Keratinocyte (primary cell): ENCODE measurements at regions not wholly inside any gene's neighbourhood (a gene's known extent, or its start where the extent isn't known, plus 50 kb on each side); places are given as distances from the start of the nearest gene placed in this dataset.

ENCODE experiments used
- DNase-seq: peaks from one replicate; pipeline ENCODE4 v3.0.0-alpha.2; 2011; ENCODE audit warnings: low read depth, missing footprints, low spot score
- FAIRE-seq: peaks from 2 replicates; lab custom pipeline; 2011; peaks lifted over from hg19 to GRCh38; lab: Jason Lieb, UNC
- H2AFZ ChIP-seq: 2 replicates; pipeline ENCODE4 v1.6.0; 2012; ENCODE audit warnings: low read length, control low read depth, inconsistent platforms; ENCODE audit not compliant: control insufficient read depth
- H3K27ac ChIP-seq: 2 replicates; pipeline ENCODE4 v1.5.1; 2011; ENCODE audit warnings: low read length; ENCODE audit not compliant: control insufficient read depth, insufficient read depth
- H3K27me3 ChIP-seq: 3 replicates; pipeline ENCODE4 v1.6.0; 2011; ENCODE audit warnings: low read length; ENCODE audit not compliant: control insufficient read depth, insufficient read depth; ENCODE audit errors: extremely low read depth
- H3K36me3 ChIP-seq, 2 experiments: 2 replicates in 1 of 2; 3 replicates in 1 of 2; pipeline ENCODE4 v1.5.1; 2011; ENCODE audit warnings: low read length in 2 of 2, mild to moderate bottlenecking in 1 of 2; ENCODE audit not compliant: control insufficient read depth in 2 of 2, insufficient read depth in 2 of 2; ENCODE audit errors: extremely low read depth in 1 of 2
- H3K4me1 ChIP-seq: 3 replicates; pipeline ENCODE4 v1.5.1; 2011; ENCODE audit warnings: low read length; ENCODE audit not compliant: control insufficient read depth, insufficient read depth; ENCODE audit errors: extremely low read depth
- H3K4me2 ChIP-seq: 3 replicates; pipeline ENCODE4 v1.6.0; 2011; ENCODE audit warnings: low read depth, low read length; ENCODE audit not compliant: control insufficient read depth, insufficient read depth; ENCODE audit errors: extremely low read depth
- H3K4me3 ChIP-seq, 3 experiments: fragments of 200-600 bp in 1 of 3; sonication (generic) in 1 of 3; 2 replicates in 2 of 3; 3 replicates in 1 of 3; pipeline ENCODE4 v1.5.1; 2011 to 2016; ENCODE audit warnings: low read length in 3 of 3, mild to moderate bottlenecking in 3 of 3, control low read depth in 2 of 3, inconsistent platforms in 1 of 3, low read depth in 1 of 3, mixed read lengths in 1 of 3, mixed run types in 1 of 3, moderate library complexity in 1 of 3; ENCODE audit not compliant: control insufficient read depth in 2 of 3, insufficient read depth in 2 of 3; ENCODE audit errors: extremely low read depth in 1 of 3
- H3K79me2 ChIP-seq: 2 replicates; pipeline ENCODE4 v1.6.0; 2012; ENCODE audit warnings: low read length; ENCODE audit not compliant: control insufficient read depth, insufficient read depth
- H3K9ac ChIP-seq: 3 replicates; pipeline ENCODE4 v1.6.0; 2011; ENCODE audit warnings: low read length; ENCODE audit not compliant: control insufficient read depth, insufficient read depth; ENCODE audit errors: extremely low read depth
- H3K9me1 ChIP-seq: 3 replicates; pipeline ENCODE4 v1.6.0; 2011; ENCODE audit warnings: low read length; ENCODE audit not compliant: control insufficient read depth, insufficient read depth; ENCODE audit errors: extremely low read depth
- H3K9me3 ChIP-seq: 2 replicates; pipeline ENCODE4 v1.5.1; 2012; ENCODE audit warnings: low read depth, low read length; ENCODE audit not compliant: control insufficient read depth
- H4K20me1 ChIP-seq: 3 replicates; pipeline ENCODE4 v1.6.0; 2011; ENCODE audit warnings: low read length; ENCODE audit not compliant: control insufficient read depth, insufficient read depth; ENCODE audit errors: extremely low read depth
- EZH2 ChIP-seq: IDR thresholded peaks from one replicate; pipeline ENCODE4 v1.6.1; 2012; ENCODE audit warnings: inconsistent platforms, mild to moderate bottlenecking, low read length, moderate library complexity
- dilution Hi-C: fragments of 300-500 bp; cut with MboI; formaldehyde crosslinking; loops from one replicate; pipeline ENCODE4 v1.7.0; 2020; ENCODE audit warnings: low sequenced_read_pairs; ENCODE audit not compliant: extremely low pct_ligation_motif_present
- TF ChIP-seq, protein P1 (sequence below), 3 experiments: IDR thresholded peaks in 1 of 3; conservative IDR thresholded peaks in 1 of 3; optimal IDR thresholded peaks in 1 of 3; 2 replicates in 2 of 3; 3 replicates in 1 of 3; pipeline versions ENCODE3 to v1.5.1; 2011; ENCODE audit warnings: low read length in 3 of 3, mild to moderate bottlenecking in 3 of 3, moderate library complexity in 2 of 3, control low read depth in 1 of 3, inconsistent platforms in 1 of 3; ENCODE audit not compliant: insufficient read depth in 2 of 3; ENCODE audit errors: extremely low read depth in 1 of 3

- dilution Hi-C loops: no loop called here
- no peak for FAIRE-seq
Measured at GRCh38 chr5:139745800-139746690, 49.6 kb upstream of the PSD2 start.

More at GRCh38 chr5:139745800-139746690, 49.6 kb upstream of the PSD2 start:
- peak overlapping the region in 1 of 3 experiments; percentile 19 for H3K4me3 ChIP-seq
- no peaks in the 10 kb centered on the region for H3K9me3 ChIP-seq
- H3K27me3 ChIP-seq: peaks cover 56% of the 10 kb centered on the region
- no peaks in the 10 kb centered on the region for H3K9me1 ChIP-seq
- H3K36me3 ChIP-seq: no peaks in the 10 kb centered on the region
- no peak overlapping the region for H2AFZ ChIP-seq
- no peak for DNase-seq
- H3K9ac ChIP-seq: no peak overlapping the region
- TF ChIP-seq EZH2: no peak
- TF ChIP-seq, protein P1, sequence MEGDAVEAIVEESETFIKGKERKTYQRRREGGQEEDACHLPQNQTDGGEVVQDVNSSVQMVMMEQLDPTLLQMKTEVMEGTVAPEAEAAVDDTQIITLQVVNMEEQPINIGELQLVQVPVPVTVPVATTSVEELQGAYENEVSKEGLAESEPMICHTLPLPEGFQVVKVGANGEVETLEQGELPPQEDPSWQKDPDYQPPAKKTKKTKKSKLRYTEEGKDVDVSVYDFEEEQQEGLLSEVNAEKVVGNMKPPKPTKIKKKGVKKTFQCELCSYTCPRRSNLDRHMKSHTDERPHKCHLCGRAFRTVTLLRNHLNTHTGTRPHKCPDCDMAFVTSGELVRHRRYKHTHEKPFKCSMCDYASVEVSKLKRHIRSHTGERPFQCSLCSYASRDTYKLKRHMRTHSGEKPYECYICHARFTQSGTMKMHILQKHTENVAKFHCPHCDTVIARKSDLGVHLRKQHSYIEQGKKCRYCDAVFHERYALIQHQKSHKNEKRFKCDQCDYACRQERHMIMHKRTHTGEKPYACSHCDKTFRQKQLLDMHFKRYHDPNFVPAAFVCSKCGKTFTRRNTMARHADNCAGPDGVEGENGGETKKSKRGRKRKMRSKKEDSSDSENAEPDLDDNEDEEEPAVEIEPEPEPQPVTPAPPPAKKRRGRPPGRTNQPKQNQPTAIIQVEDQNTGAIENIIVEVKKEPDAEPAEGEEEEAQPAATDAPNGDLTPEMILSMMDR (optimal IDR thresholded peaks at IDR 0.05 in 1 of 3, IDR thresholded peaks at IDR 0.05 in 1 of 3, conservative IDR thresholded peaks at IDR 0.05 in 1 of 3; ENCODE audit: extremely low read depth in 1 of 3, insufficient read depth in 2 of 3, low read length in 3 of 3): no peak
- no peak overlapping the region for H3K27ac ChIP-seq
- H3K4me1 ChIP-seq: peaks cover 16% of the 10 kb centered on the region
- H3K4me2 ChIP-seq: peak overlapping the region; percentile 53
- H3K79me2 ChIP-seq: no peaks in the 10 kb centered on the region
- H4K20me1 ChIP-seq: no peaks in the 10 kb centered on the region
